ENCODE measurements at regions not wholly inside any gene's neighbourhood (a gene's known extent, or its start where the extent isn't known, plus 50 kb on each side); places are given as distances from the start of the nearest gene placed in this dataset.

DNA sequence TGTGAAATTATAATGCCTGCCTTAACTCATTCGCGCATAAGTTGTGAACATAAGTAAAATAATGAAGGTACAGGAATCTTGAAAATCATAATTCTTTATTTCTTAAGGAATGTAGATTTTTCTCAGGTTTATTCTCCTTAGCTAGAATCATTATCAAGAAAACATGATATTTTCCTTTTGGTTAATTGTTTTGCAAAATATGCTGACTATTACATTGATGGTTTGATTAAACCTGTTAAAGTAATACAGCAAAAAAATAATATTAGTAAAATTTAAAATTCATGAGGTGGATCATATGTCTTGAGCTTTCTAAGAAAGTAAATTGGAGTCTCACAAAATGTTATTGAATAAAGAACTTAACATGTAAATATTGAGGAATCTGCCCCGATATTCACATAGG is 178.7 kb upstream of the TRAM1L1 start:
- Histone ChIP-seq H3K4me1 (no peaks in the 10 kb centered on the region), H3K36me3 (no peaks in the 10 kb centered on the region), H3K9me3 (no peaks in the 10 kb centered on the region), H3K27ac (no peak overlapping the region), H3K27me3 (no peaks in the 10 kb centered on the region), H3K4me3 (no peak overlapping the region)
- TF ChIP-seq POLR2AphosphoS5 (IDR thresholded peaks at IDR 0.05) = no peak
- TF ChIP-seq POLR2A (IDR thresholded peaks at IDR 0.05) = no peak
- TF ChIP-seq, protein P1, sequence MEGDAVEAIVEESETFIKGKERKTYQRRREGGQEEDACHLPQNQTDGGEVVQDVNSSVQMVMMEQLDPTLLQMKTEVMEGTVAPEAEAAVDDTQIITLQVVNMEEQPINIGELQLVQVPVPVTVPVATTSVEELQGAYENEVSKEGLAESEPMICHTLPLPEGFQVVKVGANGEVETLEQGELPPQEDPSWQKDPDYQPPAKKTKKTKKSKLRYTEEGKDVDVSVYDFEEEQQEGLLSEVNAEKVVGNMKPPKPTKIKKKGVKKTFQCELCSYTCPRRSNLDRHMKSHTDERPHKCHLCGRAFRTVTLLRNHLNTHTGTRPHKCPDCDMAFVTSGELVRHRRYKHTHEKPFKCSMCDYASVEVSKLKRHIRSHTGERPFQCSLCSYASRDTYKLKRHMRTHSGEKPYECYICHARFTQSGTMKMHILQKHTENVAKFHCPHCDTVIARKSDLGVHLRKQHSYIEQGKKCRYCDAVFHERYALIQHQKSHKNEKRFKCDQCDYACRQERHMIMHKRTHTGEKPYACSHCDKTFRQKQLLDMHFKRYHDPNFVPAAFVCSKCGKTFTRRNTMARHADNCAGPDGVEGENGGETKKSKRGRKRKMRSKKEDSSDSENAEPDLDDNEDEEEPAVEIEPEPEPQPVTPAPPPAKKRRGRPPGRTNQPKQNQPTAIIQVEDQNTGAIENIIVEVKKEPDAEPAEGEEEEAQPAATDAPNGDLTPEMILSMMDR (IDR thresholded peaks at IDR 0.05) = no peak
- TF ChIP-seq EP300 (IDR thresholded peaks at IDR 0.05) = no peak
- 94 to 96% methylated on average over 3 of the region's 3 CpGs for WGBS, 2 donors
- ATAC-seq (ENCODE audit: low FRiP score in 2 of 2) = no peak
- DNase-seq = no peak

DNA sequence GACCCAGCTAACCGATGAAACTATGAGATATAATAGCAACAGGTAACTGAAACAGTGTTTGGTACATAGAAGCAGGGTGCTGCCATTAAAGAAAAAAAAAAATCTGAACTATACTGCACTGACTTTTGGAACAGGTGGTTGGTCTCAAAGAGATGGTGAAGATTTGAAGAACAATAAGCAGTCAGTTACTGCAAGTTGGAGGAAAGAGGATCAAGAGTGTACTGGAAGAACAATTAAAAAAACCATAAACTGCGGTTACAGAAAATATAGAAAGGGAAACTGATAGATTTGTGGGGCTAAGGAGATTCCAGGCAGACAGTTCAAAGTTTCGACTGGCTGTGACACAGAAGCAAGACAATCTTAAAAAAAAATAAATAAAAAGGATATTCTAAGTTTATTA is 181.9 kb upstream of the TRAM1L1 start:
- H3K27me3 ChIP-seq = no peaks in the 10 kb centered on the region
- no peaks in the 10 kb centered on the region for H3K9me3 ChIP-seq
- WGBS, 2 donors = 81 to 93% methylated on average over 3 of the region's 3 CpGs
- no peak for DNase-seq
- H3K4me1 ChIP-seq = no peaks in the 10 kb centered on the region
- TF ChIP-seq, protein P1 (IDR thresholded peaks at IDR 0.05) = no peak
- TF ChIP-seq POLR2AphosphoS5 (IDR thresholded peaks at IDR 0.05) (no peak), POLR2A (IDR thresholded peaks at IDR 0.05) (no peak)
- H3K36me3 ChIP-seq = no peaks in the 10 kb centered on the region
- no peak overlapping the region for H3K27ac ChIP-seq
- H3K4me3 ChIP-seq = no peak overlapping the region
- ATAC-seq (ENCODE audit: low FRiP score in 2 of 2) = no peak

DNA sequence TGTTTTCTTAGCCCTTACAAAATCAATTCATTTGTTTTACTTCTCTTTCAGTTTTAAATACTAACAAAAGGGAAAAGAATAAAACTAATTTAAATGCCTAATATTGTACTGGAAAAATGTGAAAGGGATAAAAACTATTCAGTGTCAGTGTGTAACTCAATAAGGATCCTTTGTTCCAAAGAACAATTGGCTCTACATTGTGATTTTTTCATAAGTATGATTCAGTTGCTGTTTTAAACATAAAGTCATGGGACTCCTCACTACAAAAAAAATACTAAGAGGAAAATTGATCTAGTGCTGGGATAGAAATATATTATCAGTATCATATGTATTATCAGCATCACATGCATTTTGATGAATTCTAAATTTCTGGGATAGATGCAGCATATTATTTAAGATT is 199.4 kb upstream of the TRAM1L1 start:
- TF ChIP-seq POLR2AphosphoS5 (IDR thresholded peaks at IDR 0.05) (no peak), EP300 (IDR thresholded peaks at IDR 0.05) (no peak)
- TF ChIP-seq, protein P1 (IDR thresholded peaks at IDR 0.05) = no peak
- no peaks in the 10 kb centered on the region for H3K9me3 ChIP-seq
- no peak overlapping the region for H3K27ac ChIP-seq
- no peak overlapping the region for H3K4me3 ChIP-seq
- ATAC-seq (ENCODE audit: low FRiP score in 2 of 2) (no peak), DNase-seq (no peak)
- H3K27me3 ChIP-seq = no peaks in the 10 kb centered on the region
- H3K36me3 ChIP-seq = no peaks in the 10 kb centered on the region
- no peaks in the 10 kb centered on the region for H3K4me1 ChIP-seq

DNA sequence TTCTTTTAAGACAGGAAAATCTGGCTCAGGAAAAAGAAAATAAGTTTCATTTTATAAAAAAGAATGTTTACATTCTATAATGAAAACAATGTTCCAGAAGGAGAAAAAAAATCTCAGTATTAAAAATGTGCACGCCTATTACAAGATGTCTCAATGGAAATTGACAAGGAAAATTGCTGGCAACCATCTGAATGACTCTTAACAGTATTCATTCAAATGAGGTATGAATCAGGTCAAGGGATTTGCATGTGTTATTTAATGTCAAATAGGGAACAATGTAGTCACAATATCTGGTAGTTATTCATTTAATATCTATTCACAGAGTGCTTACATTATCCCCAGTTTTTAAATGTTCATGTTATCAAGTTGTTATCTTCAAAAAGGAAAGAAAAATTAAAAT is 208.4 kb upstream of the TRAM1L1 start:
- Histone ChIP-seq H3K36me3 (no peaks in the 10 kb centered on the region), H3K9me3 (no peaks in the 10 kb centered on the region), H3K4me3 (no peak overlapping the region), H3K4me1 (no peaks in the 10 kb centered on the region), H3K27me3 (no peaks in the 10 kb centered on the region), H3K27ac (no peak overlapping the region)
- ATAC-seq (ENCODE audit: low FRiP score in 2 of 2) = no peak
- no peak for TF ChIP-seq EP300 (IDR thresholded peaks at IDR 0.05)
- TF ChIP-seq POLR2A (IDR thresholded peaks at IDR 0.05) = no peak
- TF ChIP-seq, protein P1 (IDR thresholded peaks at IDR 0.05) = no peak
- no peak for TF ChIP-seq POLR2AphosphoS5 (IDR thresholded peaks at IDR 0.05)
- no peak for DNase-seq
- WGBS, 2 donors = 55 to 95% methylated on average over 1 of the region's 1 CpG

DNA sequence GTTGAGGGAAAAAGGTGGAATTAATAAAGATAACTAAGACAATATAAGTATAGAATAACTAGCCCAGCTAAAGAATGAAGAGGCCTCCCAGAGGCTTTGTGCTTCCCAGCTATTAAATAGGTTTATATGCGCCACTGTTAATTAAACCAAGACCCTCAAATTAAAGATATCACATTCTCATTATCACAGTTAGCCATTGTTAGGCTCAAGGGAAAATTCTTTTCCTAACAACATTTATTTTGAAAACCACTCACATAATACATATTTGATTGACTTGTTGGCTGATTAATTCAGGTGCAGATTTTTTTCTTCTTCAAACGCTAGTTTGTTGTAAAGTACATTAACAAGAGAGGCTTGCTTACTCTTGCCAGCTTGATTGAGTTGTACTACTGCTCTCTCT is 216.8 kb upstream of the TRAM1L1 start:
- no peak overlapping the region for H3K4me3 ChIP-seq
- no peaks in the 10 kb centered on the region for H3K36me3 ChIP-seq
- DNase-seq (no peak), ATAC-seq (ENCODE audit: low FRiP score in 2 of 2) (no peak)
- no peaks in the 10 kb centered on the region for H3K9me3 ChIP-seq
- H3K27ac ChIP-seq = no peak overlapping the region
- TF ChIP-seq POLR2AphosphoS5 (IDR thresholded peaks at IDR 0.05) = no peak
- TF ChIP-seq POLR2A (IDR thresholded peaks at IDR 0.05) = no peak
- no peak for TF ChIP-seq EP300 (IDR thresholded peaks at IDR 0.05)
- TF ChIP-seq, protein P1 (IDR thresholded peaks at IDR 0.05) = no peak
- no peaks in the 10 kb centered on the region for H3K4me1 ChIP-seq
- H3K27me3 ChIP-seq = no peaks in the 10 kb centered on the region
- 82 to 85% methylated on average over 2 of the region's 2 CpGs for WGBS, 2 donors
